M059J (cell line): ENCODE measurements at regions not wholly inside any gene's neighbourhood (a gene's known extent, or its start where the extent isn't known, plus 50 kb on each side); places are given as distances from the start of the nearest gene placed in this dataset.
"Not testable (repeated sequence)": the region's sequence is repeated elsewhere in the genome, so short reads cannot be mapped to it uniquely, and the experiment has no call there.

Experiments
- DNase-seq: peaks from one replicate; pipeline ENCODE4 v3.0.0-alpha.2; 2012; ENCODE audit warnings: low read depth

GRCh38 chr15:28789401-28790114 is 58.9 kb downstream of the GOLGA6L7 start:
- peak; percentile 12 for DNase-seq

DNA sequence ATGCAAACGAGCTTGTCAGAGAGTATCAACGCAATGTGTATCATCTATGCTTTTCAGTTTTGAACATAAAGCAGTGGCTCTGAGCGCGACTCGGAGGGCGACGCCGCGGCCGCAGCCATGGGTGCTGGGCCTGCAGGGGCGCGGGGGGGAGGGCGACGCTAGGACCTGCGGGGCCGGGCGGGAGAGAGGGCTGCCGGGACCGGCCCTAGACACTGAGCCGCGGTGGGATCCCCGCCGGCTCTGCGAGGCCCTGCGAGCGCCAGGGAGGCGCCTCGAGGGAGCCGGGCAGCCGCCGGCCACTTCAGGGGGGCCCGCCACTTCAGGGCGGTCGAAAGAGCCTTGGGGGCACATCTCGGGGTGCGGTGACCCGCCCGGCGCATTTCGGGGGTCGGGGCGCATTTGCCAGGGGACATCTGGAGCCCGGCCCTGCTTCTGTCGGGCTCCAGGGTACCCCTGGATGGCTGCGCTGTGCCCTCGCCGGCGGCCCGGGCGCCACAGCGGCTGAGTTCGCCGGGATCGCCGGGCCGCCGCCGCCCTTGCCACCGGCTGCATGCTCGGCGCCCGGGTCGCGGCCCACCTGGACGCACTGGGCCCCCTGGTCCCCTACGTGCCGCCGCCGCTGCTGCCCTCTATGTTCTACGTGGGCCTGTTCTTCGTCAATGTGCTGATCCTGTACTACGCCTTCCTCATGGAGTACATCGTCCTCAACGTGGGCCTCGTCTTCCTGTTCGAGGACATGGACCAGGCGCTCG is 59.6 kb downstream of the GOLGA6L7 start:
- DNase-seq, result not testable (repeated sequence)

DNA sequence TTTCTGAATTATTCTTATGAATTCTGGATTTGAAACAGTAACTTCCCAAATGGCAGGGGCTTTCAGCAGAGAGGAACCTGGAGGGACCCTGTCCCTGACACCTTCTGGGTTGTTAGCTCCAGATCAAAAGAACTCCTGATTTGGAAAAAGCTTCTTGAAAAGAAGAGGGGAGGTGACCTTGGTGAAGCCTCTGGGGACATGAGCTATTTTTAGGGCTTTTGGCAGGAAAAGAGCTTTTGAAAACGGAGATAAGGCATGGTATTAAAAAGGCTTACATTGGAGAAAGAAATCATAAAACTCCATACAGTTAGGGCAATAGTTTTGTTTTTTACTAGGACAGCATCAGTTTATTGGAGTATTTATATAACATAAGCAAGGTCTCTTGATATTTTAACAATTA is 60.3 kb downstream of the GOLGA6L7 start:
- not testable (repeated sequence) for DNase-seq

DNA sequence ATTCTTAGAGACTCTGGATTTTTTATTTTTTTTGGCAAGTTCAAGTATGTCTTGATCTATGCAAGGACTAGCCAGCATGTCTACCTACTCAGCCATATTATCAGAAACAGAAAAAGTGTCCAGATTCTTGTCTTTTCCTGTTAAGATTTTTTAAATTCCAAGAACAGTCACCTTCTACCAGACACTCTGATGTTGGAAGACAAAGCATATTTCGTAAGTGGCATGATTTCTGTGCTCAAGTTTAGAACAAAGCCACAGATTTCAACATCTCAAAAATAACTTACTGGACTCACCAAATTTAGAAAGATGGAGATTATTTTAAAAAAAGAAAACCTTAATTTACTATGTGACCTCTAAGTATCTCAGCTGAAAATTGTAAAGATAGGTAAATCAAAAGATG is 61.9 kb downstream of the GOLGA6L7 start:
- DNase-seq, result no peak

DNA sequence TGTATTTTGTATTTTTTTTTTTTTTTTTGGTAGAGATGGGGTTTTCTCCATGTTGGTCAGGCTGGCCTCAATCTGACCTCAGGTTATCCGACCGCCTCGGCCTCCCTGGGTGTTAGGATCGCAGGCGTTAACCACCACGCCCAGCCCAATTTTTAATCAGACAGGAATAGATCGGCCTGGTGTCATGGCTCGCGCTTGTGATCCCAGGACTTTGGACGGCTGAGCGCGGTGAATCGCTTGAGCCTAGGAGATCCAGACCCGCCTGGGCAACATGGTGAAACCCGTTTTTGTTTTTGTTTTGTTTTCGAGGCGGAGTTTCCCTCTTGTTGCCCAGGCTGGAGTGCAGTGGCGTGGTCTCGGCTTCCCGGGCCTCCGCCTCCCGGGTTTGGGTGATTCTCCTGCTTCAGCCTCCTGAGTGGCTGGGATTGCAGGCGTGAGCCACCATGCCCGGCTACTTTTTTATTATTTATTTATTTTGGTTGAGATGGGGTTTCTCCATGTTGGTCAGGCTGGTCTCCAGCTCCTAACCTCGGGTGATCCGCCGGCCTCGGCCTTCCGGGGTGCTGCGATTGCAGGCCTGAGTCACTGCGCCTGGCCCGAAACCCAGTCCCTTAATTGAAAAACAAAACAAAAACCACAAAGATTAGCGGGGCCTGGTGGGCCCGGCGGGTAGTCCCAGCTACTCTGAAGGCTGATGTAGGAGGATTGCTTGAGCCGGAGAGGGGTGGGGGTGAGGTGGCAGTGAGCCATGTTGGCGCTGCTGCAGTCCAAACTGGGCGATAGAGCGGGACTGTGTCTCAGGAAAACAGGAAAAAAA is 63.9 kb downstream of the GOLGA6L7 start:
- DNase-seq, result not testable (repeated sequence)

DNA sequence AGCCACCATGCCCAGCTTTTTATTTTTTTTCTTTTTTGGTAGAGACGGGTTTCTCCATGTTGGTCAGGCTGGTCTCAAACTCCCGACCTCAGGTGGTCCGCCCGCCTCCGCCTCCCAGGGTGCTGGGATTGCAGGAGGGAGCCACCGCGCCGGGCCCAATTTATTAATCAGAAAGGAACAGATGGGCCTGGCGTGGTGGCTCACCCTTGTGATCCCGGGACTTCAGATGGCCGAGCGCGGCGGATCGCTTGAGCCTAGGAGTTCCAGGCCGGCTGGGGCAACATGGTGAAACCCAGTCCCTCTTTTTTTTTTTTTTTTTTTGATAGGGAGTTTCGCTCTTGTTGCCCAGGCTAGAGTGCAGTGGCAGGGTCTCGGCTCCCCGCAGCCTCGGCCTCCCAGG is 64.6 kb downstream of the GOLGA6L7 start:
- no peak for DNase-seq

DNA sequence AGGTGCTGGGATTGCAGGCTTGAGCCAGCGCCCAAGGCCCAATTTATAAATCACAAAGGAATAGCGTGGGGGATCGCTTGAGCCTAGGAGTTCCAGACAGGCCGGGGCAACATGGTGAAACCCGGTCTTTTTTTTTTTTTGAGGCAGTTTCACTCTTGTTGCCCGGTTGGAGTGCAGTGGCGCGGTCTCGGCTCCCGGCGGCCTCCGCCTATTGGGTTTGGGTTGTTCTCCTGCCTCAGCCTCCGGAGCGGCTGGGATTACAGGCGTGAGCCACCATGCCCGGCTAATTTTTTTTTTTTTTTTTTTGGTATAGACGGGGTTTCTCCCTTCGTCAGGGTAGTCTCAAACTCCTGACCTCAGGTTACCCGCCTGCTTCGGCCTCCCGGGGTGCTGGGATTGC is 65.0 kb downstream of the GOLGA6L7 start:
- no peak for DNase-seq

GRCh38 chr15:28778397-28778796 is 66.2 kb upstream of the GOLGA8M start:
- DNase-seq, result not testable (repeated sequence)

DNA sequence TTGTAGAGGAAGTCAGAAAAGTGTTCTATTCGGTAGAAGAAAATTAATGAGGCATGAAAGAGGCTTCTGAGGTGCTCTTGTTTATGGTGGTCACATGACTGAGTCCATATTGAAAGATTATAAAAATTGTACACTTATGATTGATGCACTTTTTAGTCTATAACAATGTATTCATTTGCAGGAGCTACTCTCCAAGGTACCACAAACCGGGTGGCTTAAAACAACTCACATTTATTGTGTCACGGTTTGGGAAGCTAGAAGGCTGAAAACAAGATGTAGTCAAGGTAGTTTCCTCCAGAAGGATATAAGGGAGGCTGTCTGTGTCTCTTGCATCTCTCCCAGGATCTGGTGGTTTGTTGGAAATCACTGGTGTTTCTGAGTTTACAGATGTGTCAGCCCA is 60.6 kb upstream of the GOLGA8M start:
- DNase-seq, result not testable (repeated sequence)
